T-cell (primary cell): ENCODE measurements at regions not wholly inside any gene's neighbourhood (a gene's known extent, or its start where the extent isn't known, plus 50 kb on each side); places are given as distances from the start of the nearest gene placed in this dataset.

Source experiments
- ATAC-seq, 4 experiments: fragments of 200-7000 bp in 3 of 4; fragments of 150-1000 bp in 1 of 4; cut with Tn5 transposase; replicated peaks in 1 of 4; 1 replicate in 3 of 4; 2 replicates in 1 of 4; pipeline ENCODE4 v1.10.0; 2021; ENCODE audit warnings: moderate library complexity in 3 of 4, mild to moderate bottlenecking in 2 of 4, moderate number of reproducible peaks in 1 of 4
- CTCF ChIA-PET, 2 donors: fragments of 300-600 bp; sonication (Branson Sonifier 250); formaldehyde crosslinking; loops; one replicate each; lab custom pipeline; 2022; ENCODE audit warnings: antibody characterized with exemption in 2 of 2; lab: Charles Lee
- POLR2A ChIA-PET, 2 donors: fragments of 300-600 bp; sonication (Branson Sonifier 250); formaldehyde crosslinking; loops; one replicate each; lab custom pipeline; 2022; ENCODE audit warnings: antibody characterized with exemption in 2 of 2; lab: Charles Lee
- DNase-seq, 35 experiments: peaks; one replicate each; pipeline versions ENCODE4 v3.0.0 to v3.0.0-alpha.2; 2013 to 2023
- H3K27ac ChIP-seq: one replicate; pipeline ENCODE4 v1.5.1; 2013; ENCODE audit warnings: low read length
- H3K27me3 ChIP-seq, 2 experiments: replicated peaks in 1 of 2; 1 replicate in 1 of 2; 2 replicates in 1 of 2; pipeline versions ENCODE4 v1.6.1 to v1.7.0; 2013; ENCODE audit warnings: low read length in 1 of 2, mixed read lengths in 1 of 2; ENCODE audit not compliant: control insufficient read depth in 2 of 2, insufficient read depth in 2 of 2; ENCODE audit errors: extremely low read depth in 1 of 2
- H3K36me3 ChIP-seq, 2 donors: 1 replicate in 1 of 2; 2 replicates in 1 of 2; pipeline versions ENCODE4 v1.6.1 to v1.7.0; 2013; ENCODE audit warnings: low read length in 1 of 2; ENCODE audit not compliant: control insufficient read depth in 2 of 2, insufficient read depth in 1 of 2; ENCODE audit errors: extremely low read depth in 1 of 2
- H3K4me1 ChIP-seq, 2 experiments: 1 replicate in 1 of 2; 2 replicates in 1 of 2; pipeline versions ENCODE4 v1.6.1 to v1.7.0; 2013; ENCODE audit warnings: low read length in 2 of 2, mixed read lengths in 1 of 2; ENCODE audit not compliant: insufficient read depth in 2 of 2, control insufficient read depth in 1 of 2; ENCODE audit errors: extremely low read depth in 1 of 2
- H3K4me3 ChIP-seq, 2 donors: 1 replicate in 1 of 2; 2 replicates in 1 of 2; pipeline versions ENCODE4 v1.5.1 to v1.7.0; 2013; ENCODE audit warnings: mild to moderate bottlenecking in 2 of 2, low read length in 1 of 2, moderate library complexity in 1 of 2; ENCODE audit not compliant: control insufficient read depth in 1 of 2; ENCODE audit errors: extremely low read depth in 1 of 2
- H3K9me3 ChIP-seq: 2 replicates; pipeline ENCODE4 v1.7.0; 2013
- H3K27ac Mint-ChIP-seq, 2 donors: one replicate each; pipeline ENCODE4 v1.8.0; 2020 to 2021; ENCODE audit warnings: mild to moderate bottlenecking in 2 of 2, mixed read lengths in 2 of 2
- H3K27me3 Mint-ChIP-seq, 2 donors: one replicate each; pipeline ENCODE4 v1.8.0; 2021 to 2022; ENCODE audit warnings: mixed read lengths in 2 of 2
- H3K36me3 Mint-ChIP-seq: one replicate; pipeline ENCODE4 v1.8.0; 2021; ENCODE audit warnings: mixed read lengths
- H3K4me1 Mint-ChIP-seq, 3 donors: one replicate each; pipeline ENCODE4 v1.8.0; 2020 to 2022; ENCODE audit warnings: mixed read lengths in 3 of 3, mild to moderate bottlenecking in 1 of 3
- H3K4me3 Mint-ChIP-seq, 3 donors: one replicate each; pipeline ENCODE4 v1.8.0; 2020 to 2022; ENCODE audit warnings: mild to moderate bottlenecking in 3 of 3, mixed read lengths in 3 of 3, moderate library complexity in 3 of 3
- H3K9me3 Mint-ChIP-seq, 3 donors: one replicate each; pipeline ENCODE4 v1.8.0; 2020 to 2022; ENCODE audit warnings: mixed read lengths in 3 of 3
- WGBS: methylation state at CpG from one replicate; pipeline ENCODE4 v1.1.5; 2013; ENCODE audit warnings: missing lambda C conversion rate; ENCODE audit not compliant: insufficient coverage; 5-methylcytosine and 5-hydroxymethylcytosine counted together

- H3K4me1 ChIP-seq = peaks cover 0 to 6% of the 10 kb centered on the region in 2 experiments
- POLR2A ChIA-PET = no interaction called here
Observed at GRCh38 chrX:42496239-42496638, 281.7 kb downstream of the PPP1R2C start.

GRCh38 chrX:42495139-42495538 lies 282.8 kb downstream of the PPP1R2C start:
- ATAC-seq (peak; percentile 37 to 94 (median 58)), DNase-seq (peak in 15 of 35 experiments; percentile 0 to 33 (median 3))
- no peaks in the 10 kb centered on the region for H3K9me3 ChIP-seq
- peak overlapping the region in 1 of 2 donors; percentile 29 for H3K27ac Mint-ChIP-seq
- H3K4me1 Mint-ChIP-seq = peaks cover 0 to 12% (median 12%) of the 10 kb centered on the region in 3 donors
- ChIA-PET POLR2A (no interaction called here), CTCF (no interaction called here)
- H3K36me3 Mint-ChIP-seq = no peaks in the 10 kb centered on the region
- H3K27me3 Mint-ChIP-seq = peaks cover 0 to 7% of the 10 kb centered on the region in 2 donors
- no peak overlapping the region for H3K4me3 ChIP-seq
- no peaks in the 10 kb centered on the region for H3K36me3 ChIP-seq
- no CpG with 5 or more reads among the region's 7 CpGs for WGBS
- no peaks in the 10 kb centered on the region for H3K9me3 Mint-ChIP-seq
- no peak overlapping the region for H3K27ac ChIP-seq
- no peak overlapping the region for H3K4me3 Mint-ChIP-seq
- no peaks in the 10 kb centered on the region for H3K27me3 ChIP-seq
- H3K4me1 ChIP-seq = peaks cover 0 to 6% of the 10 kb centered on the region in 2 experiments

More at GRCh38 chrX:42496239-42496638, 281.7 kb downstream of the PPP1R2C start:
- H3K36me3 Mint-ChIP-seq = no peaks in the 10 kb centered on the region
- Histone ChIP-seq H3K27ac (no peak overlapping the region), H3K27me3 (no peaks in the 10 kb centered on the region), H3K36me3 (no peaks in the 10 kb centered on the region), H3K4me3 (no peak overlapping the region), H3K9me3 (no peaks in the 10 kb centered on the region)
- H3K4me3 Mint-ChIP-seq = no peak overlapping the region
- no peaks in the 10 kb centered on the region for H3K9me3 Mint-ChIP-seq
- H3K27me3 Mint-ChIP-seq = peaks cover 0 to 7% of the 10 kb centered on the region in 2 donors
- no peak for DNase-seq
- peaks cover 0 to 12% (median 12%) of the 10 kb centered on the region in 3 donors for H3K4me1 Mint-ChIP-seq
- CTCF ChIA-PET = no interaction called here
- no peak for ATAC-seq
- no peak overlapping the region for H3K27ac Mint-ChIP-seq

DNA sequence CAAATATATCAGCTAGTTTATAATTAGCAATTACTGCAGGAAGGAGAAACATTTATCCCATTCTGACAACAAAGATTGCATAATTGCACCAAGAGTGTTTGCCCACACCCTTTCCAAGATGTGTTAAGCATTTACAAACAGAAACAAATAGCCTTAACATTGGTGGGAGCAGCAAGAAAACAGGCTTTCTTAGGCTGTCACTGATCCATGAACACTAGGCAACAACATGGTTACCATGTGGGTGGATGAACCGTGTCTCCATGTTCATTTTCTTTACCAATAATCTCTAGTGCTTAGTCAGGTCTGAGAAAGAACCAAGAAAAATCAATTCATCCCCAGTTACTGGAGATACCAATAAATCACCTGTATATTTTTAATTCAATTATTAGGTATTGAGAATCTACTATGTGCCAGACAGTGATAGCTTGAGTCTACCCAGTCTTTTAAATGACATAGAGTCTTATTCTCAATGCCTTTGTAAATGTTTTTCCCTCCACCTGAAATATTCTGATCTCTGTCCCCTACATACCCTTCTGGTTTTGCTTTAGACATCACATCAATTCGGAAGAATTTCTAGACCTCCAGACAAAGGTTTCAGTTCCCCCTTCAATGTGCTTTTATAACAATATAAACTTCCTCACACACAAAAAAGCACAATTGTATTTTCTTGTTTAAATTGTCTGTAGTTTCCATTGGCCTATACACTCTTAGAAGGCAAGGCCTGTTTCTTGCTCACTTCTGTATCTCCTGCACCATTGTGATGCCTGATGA lies 286.6 kb downstream of the PPP1R2C start:
- DNase-seq (no peak), ATAC-seq (no peak)
- H3K4me3 ChIP-seq = no peak overlapping the region
- H3K27ac Mint-ChIP-seq = no peak overlapping the region
- H3K27me3 ChIP-seq = no peaks in the 10 kb centered on the region
- WGBS = no CpG with 5 or more reads among the region's 2 CpGs
- no peaks in the 10 kb centered on the region for H3K9me3 ChIP-seq
- no peaks in the 10 kb centered on the region for H3K36me3 ChIP-seq
- no peak overlapping the region for H3K27ac ChIP-seq
- CTCF ChIA-PET = no interaction called here
- H3K4me1 Mint-ChIP-seq = peaks cover 0 to 12% (median 12%) of the 10 kb centered on the region in 3 donors
- H3K4me3 Mint-ChIP-seq = no peak overlapping the region
- POLR2A ChIA-PET = no interaction called here
- H3K9me3 Mint-ChIP-seq = no peaks in the 10 kb centered on the region
- peaks cover 0 to 6% of the 10 kb centered on the region in 2 experiments for H3K4me1 ChIP-seq
- H3K27me3 Mint-ChIP-seq = peaks cover 0 to 8% of the 10 kb centered on the region in 2 donors
- H3K36me3 Mint-ChIP-seq = no peaks in the 10 kb centered on the region

DNA sequence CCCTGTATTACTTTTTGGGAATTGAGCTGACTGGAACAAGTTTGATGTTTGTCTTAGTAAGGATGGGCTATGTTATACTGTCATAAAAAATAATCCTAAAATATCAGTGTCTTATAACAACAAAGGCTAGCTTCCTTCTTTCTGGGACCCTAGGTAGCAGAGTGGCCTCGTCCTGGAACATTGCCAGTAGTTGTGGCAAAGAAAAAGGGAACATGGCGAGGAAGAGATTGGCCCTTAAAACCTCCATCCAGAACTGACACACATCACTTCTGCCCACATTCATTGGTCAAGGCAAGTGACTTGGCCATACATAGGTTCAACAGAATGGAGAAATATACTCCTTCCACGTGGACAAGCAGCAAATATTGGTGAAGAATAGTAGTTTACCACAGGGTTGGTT lies 287.9 kb downstream of the PPP1R2C start:
- WGBS = no CpG with 5 or more reads among the region's 3 CpGs
- peaks cover 0 to 2% of the 10 kb centered on the region in 2 experiments for H3K4me1 ChIP-seq
- H3K4me3 Mint-ChIP-seq = no peak overlapping the region
- H3K27ac ChIP-seq = no peak overlapping the region
- no peaks in the 10 kb centered on the region for H3K9me3 Mint-ChIP-seq
- H3K36me3 Mint-ChIP-seq = no peaks in the 10 kb centered on the region
- CTCF ChIA-PET = no interaction called here
- no peak overlapping the region for H3K27ac Mint-ChIP-seq
- POLR2A ChIA-PET = no interaction called here
- no peak overlapping the region for H3K4me3 ChIP-seq
- H3K9me3 ChIP-seq = no peaks in the 10 kb centered on the region
- peaks cover 0 to 5% (median 4%) of the 10 kb centered on the region in 3 donors for H3K4me1 Mint-ChIP-seq
- DNase-seq = no peak
- H3K36me3 ChIP-seq = no peaks in the 10 kb centered on the region
- H3K27me3 ChIP-seq = no peaks in the 10 kb centered on the region
- peaks cover 0 to 7% of the 10 kb centered on the region in 2 donors for H3K27me3 Mint-ChIP-seq
- ATAC-seq = no peak

- POLR2A ChIA-PET = no interaction called here
Observed at GRCh38 chrX:42485601-42486000, 292.4 kb downstream of the PPP1R2C start.

GRCh38 chrX:42484233-42484632 lies 293.7 kb downstream of the PPP1R2C start:
- H3K4me3 Mint-ChIP-seq = no peak overlapping the region
- no peak overlapping the region for H3K4me3 ChIP-seq
- no peaks in the 10 kb centered on the region for H3K27me3 ChIP-seq
- WGBS = no CpG with 5 or more reads among the region's 1 CpG
- H3K9me3 Mint-ChIP-seq = no peaks in the 10 kb centered on the region
- ATAC-seq (no peak), DNase-seq (no peak)
- no peaks in the 10 kb centered on the region for H3K36me3 ChIP-seq
- H3K27me3 Mint-ChIP-seq = peaks cover 0 to 18% of the 10 kb centered on the region in 2 donors
- H3K9me3 ChIP-seq = no peaks in the 10 kb centered on the region
- no peak overlapping the region for H3K27ac Mint-ChIP-seq
- no peaks in the 10 kb centered on the region for H3K4me1 Mint-ChIP-seq
- ChIA-PET CTCF (no interaction called here), POLR2A (no interaction called here)
- no peaks in the 10 kb centered on the region for H3K36me3 Mint-ChIP-seq
- H3K4me1 ChIP-seq = no peaks in the 10 kb centered on the region
- H3K27ac ChIP-seq = no peak overlapping the region

More at GRCh38 chrX:42485601-42486000, 292.4 kb downstream of the PPP1R2C start:
- WGBS = no CpG with 5 or more reads among the region's 2 CpGs
- Histone ChIP-seq H3K27ac (no peak overlapping the region), H3K9me3 (no peaks in the 10 kb centered on the region), H3K4me1 (no peaks in the 10 kb centered on the region), H3K4me3 (no peak overlapping the region), H3K27me3 (no peaks in the 10 kb centered on the region), H3K36me3 (no peaks in the 10 kb centered on the region)
- H3K4me1 Mint-ChIP-seq = no peaks in the 10 kb centered on the region
- H3K4me3 Mint-ChIP-seq = no peak overlapping the region
- DNase-seq = no peak
- CTCF ChIA-PET = no interaction called here
- H3K27ac Mint-ChIP-seq = no peak overlapping the region
- no peak for ATAC-seq
- H3K27me3 Mint-ChIP-seq = peaks cover 0 to 18% of the 10 kb centered on the region in 2 donors
- H3K36me3 Mint-ChIP-seq = no peaks in the 10 kb centered on the region
- no peaks in the 10 kb centered on the region for H3K9me3 Mint-ChIP-seq
